ENCODE measurements at regions not wholly inside any gene's neighbourhood (a gene's known extent, or its start where the extent isn't known, plus 50 kb on each side); places are given as distances from the start of the nearest gene placed in this dataset.

DNA sequence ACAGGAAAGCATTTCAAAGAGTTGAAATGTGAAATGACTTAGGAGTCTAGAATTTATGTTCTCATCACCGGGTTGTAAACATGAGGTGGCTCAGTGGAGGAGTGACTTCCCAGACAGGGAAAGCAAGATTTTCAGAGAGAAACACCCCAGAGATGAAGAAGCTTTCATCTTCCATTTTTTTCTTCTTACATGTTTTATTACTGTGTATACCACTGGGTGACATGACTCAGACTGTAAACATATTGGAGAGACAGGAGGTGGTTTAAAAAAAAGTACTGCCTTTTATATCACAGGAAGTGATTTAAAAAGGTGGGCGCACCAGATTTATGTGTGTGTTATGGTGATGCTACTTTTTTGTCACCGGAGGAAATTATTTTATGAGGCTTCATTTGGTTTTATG, 209.1 kb upstream of the TUT7 start:
- no peak for DNase-seq

DNA sequence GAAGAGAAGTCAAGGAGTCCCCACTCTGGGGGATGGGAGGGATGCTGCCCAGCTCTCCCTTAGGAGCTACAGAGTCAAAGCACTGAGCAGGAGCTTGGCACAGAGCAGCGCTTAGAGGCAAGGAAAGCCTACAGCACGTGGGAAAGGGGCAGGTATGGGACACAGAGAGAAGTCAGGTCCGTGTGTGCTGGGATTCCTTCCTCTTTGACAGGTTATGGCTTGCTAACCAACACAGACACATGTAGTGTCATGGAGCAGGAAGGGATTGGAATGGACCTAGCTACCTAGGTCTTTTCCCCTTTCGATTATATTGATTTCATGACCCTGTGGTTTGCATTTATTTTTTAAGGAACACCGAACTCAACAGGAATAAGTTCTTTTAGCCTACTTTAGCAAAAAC, 208.5 kb upstream of the TUT7 start:
- Histone ChIP-seq H3K4me3 (ENCODE audit: low read depth, low read length) (no peak overlapping the region), H3K27me3 (no peaks in the 10 kb centered on the region), H3K4me1 (no peaks in the 10 kb centered on the region), H3K9me3 (no peaks in the 10 kb centered on the region), H3K36me3 (no peaks in the 10 kb centered on the region)
- no peak for DNase-seq
- TF ChIP-seq, protein P1, sequence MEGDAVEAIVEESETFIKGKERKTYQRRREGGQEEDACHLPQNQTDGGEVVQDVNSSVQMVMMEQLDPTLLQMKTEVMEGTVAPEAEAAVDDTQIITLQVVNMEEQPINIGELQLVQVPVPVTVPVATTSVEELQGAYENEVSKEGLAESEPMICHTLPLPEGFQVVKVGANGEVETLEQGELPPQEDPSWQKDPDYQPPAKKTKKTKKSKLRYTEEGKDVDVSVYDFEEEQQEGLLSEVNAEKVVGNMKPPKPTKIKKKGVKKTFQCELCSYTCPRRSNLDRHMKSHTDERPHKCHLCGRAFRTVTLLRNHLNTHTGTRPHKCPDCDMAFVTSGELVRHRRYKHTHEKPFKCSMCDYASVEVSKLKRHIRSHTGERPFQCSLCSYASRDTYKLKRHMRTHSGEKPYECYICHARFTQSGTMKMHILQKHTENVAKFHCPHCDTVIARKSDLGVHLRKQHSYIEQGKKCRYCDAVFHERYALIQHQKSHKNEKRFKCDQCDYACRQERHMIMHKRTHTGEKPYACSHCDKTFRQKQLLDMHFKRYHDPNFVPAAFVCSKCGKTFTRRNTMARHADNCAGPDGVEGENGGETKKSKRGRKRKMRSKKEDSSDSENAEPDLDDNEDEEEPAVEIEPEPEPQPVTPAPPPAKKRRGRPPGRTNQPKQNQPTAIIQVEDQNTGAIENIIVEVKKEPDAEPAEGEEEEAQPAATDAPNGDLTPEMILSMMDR (IDR thresholded peaks at IDR 0.05; ENCODE audit: low read depth, low read length) = no peak

More for the DNA sequence above, 209.1 kb upstream of the TUT7 start:
- no peaks in the 10 kb centered on the region for H3K4me1 ChIP-seq
- H3K4me3 ChIP-seq (ENCODE audit: low read depth, low read length) = no peak overlapping the region
- H3K9me3 ChIP-seq = no peaks in the 10 kb centered on the region
- no peaks in the 10 kb centered on the region for H3K36me3 ChIP-seq
- TF ChIP-seq, protein P1 (IDR thresholded peaks at IDR 0.05; ENCODE audit: low read depth, low read length) = no peak
- H3K27me3 ChIP-seq = no peaks in the 10 kb centered on the region

DNA sequence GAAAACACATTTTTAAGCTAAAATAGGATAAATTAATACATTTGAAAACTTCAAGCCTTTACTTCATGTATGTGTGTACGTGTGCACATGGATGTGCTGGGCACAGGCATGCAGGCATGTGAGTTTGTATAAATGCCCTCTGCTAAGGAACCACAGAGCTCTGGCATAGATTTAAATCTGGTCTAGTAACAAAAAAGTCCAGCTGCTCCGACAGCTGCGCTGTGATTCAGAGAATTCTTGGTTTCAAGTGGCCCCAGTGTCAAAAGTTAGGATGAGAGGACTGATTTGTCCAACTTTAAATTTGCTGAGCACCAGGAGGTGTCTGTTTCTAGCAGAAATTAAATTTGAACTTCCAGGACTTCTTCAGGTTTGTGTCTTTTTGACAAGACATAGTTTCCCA, 203.7 kb upstream of the TUT7 start:
- Histone ChIP-seq H3K27me3 (no peaks in the 10 kb centered on the region), H3K9me3 (no peaks in the 10 kb centered on the region), H3K36me3 (no peaks in the 10 kb centered on the region), H3K4me3 (ENCODE audit: low read depth, low read length) (no peak overlapping the region), H3K4me1 (no peaks in the 10 kb centered on the region)
- TF ChIP-seq, protein P1 (IDR thresholded peaks at IDR 0.05; ENCODE audit: low read depth, low read length) = no peak
- no peak for DNase-seq

DNA sequence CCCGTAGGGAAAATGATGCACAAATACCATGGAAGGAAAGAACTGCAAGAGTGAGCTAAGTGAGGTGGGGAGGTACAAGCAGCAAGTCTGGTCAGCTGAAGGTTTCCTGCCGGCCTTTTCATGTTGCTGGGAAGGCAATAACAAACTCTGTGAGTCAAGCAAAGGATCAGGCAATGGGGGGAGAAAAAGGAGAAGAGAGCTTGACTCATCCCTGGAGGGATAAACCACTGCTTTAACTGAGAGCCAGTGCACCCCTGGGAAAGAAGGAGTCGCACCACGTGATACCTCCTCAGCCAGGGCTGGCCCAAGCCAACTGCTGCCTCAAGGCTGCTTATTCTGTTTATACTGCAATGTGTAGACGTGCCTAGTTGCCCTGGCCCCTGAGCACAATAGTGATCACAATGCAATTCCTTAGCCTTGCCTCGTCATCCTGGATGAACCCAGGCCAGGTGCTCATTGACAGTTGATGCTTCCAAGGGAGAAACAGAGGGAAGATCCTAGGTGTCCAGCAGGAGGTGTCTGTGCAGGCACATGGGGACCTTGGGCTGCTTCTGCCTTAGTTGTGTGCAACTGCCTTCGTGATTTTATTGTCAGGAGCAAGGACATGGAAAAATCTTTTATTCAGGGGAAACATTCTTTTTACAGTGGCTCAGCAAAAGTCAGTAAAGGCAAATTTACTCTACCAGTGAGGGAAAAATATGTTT, 203.0 kb upstream of the TUT7 start:
- Histone ChIP-seq H3K36me3 (no peaks in the 10 kb centered on the region), H3K27me3 (no peaks in the 10 kb centered on the region), H3K4me3 (ENCODE audit: low read depth, low read length) (no peak overlapping the region), H3K9me3 (no peaks in the 10 kb centered on the region), H3K4me1 (no peaks in the 10 kb centered on the region)
- DNase-seq = no peak
- TF ChIP-seq, protein P1 (IDR thresholded peaks at IDR 0.05; ENCODE audit: low read depth, low read length) = no peak

DNA sequence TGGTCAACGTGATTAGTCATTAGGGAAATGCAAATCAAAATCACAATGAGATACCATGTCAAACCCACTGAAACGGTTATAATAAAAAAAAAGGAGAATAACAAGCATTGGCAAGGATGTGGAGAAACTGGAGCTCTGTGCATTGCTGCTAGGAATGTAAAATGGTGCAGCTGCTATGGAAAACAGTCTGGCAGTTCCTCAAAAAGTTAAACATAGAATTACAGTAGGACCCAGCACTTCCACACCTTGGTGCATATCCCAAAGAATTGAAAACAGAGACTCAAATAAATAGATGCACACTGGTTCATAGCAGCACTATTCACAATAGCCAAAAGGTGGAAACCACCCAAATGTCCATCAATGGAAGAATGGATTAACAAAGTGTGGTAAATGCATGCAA, 201.5 kb upstream of the TUT7 start:
- no peaks in the 10 kb centered on the region for H3K36me3 ChIP-seq
- no peaks in the 10 kb centered on the region for H3K9me3 ChIP-seq
- H3K4me3 ChIP-seq (ENCODE audit: low read depth, low read length) = no peak overlapping the region
- no peaks in the 10 kb centered on the region for H3K4me1 ChIP-seq
- TF ChIP-seq, protein P1 (IDR thresholded peaks at IDR 0.05; ENCODE audit: low read depth, low read length) = no peak
- no peak for DNase-seq
- no peaks in the 10 kb centered on the region for H3K27me3 ChIP-seq

DNA sequence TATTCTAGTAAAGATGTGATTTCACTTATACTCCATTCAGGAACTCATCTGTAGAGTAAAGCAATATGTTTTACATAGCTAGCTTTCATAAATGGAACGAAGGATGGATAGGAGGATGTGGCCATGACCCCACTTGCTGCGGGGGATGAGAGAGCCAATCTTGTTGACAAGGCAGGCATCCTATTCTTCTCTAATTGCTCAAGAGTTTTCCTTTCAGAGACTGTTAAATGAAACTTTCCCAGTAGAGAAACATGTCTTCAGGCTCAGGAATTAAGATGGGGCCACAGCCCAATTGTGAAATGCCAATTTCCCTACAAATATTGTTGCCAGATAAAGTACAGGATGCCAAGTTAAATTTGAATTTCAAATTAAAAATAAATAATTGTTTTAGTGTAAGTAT, 196.2 kb upstream of the TUT7 start:
- H3K4me1 ChIP-seq = no peaks in the 10 kb centered on the region
- TF ChIP-seq, protein P1 (IDR thresholded peaks at IDR 0.05; ENCODE audit: low read depth, low read length) = no peak
- H3K27me3 ChIP-seq = no peaks in the 10 kb centered on the region; the same call in 1 of the 2 replicates
- DNase-seq = no peak
- H3K4me3 ChIP-seq (ENCODE audit: low read depth, low read length) = no peak overlapping the region
- no peaks in the 10 kb centered on the region for H3K9me3 ChIP-seq
- H3K36me3 ChIP-seq = no peaks in the 10 kb centered on the region
